Breast epithelium (tissue), 4 donors: ENCODE measurements at regions not wholly inside any gene's neighbourhood (a gene's known extent, or its start where the extent isn't known, plus 50 kb on each side); places are given as distances from the start of the nearest gene placed in this dataset.

Source experiments
- DNase-seq, 2 donors: peaks; one replicate each; pipeline ENCODE4 v3.0.0-alpha.2; 2019; ENCODE audit warnings: low spot score in 2 of 2
- H3K27ac ChIP-seq, 2 donors: fragments of 200-600 bp; sonication (generic) in 1 of 2; one replicate each; pipeline ENCODE4 v1.5.1; 2016 to 2019; ENCODE audit warnings: mild to moderate bottlenecking in 1 of 2
- H3K27me3 ChIP-seq, 2 donors: fragments of 200-600 bp; sonication (generic) in 1 of 2; one replicate each; pipeline versions ENCODE4 v1.5.1 to v1.6.0; 2017 to 2019; ENCODE audit warnings: control low read depth in 1 of 2, mild to moderate bottlenecking in 1 of 2
- H3K36me3 ChIP-seq: fragments of 200-600 bp; one replicate; pipeline ENCODE4 v1.5.1; 2019
- H3K4me1 ChIP-seq, 2 donors: fragments of 200-600 bp; sonication (generic); one replicate each; pipeline ENCODE4 v1.5.1; 2016 to 2019; ENCODE audit warnings: control low read depth in 1 of 2
- H3K4me3 ChIP-seq, 3 donors: fragments of 200-600 bp; sonication (generic); 1 replicate in 2 of 3; 2 replicates in 1 of 3; pipeline ENCODE4 v1.5.1; 2016 to 2019; ENCODE audit warnings: mild to moderate bottlenecking in 3 of 3, moderate library complexity in 2 of 3
- H3K9me3 ChIP-seq, 2 donors: fragments of 200-600 bp; sonication (generic) in 1 of 2; one replicate each; pipeline ENCODE4 v1.5.1; 2016 to 2019; ENCODE audit warnings: control low read depth in 1 of 2
- CTCF ChIP-seq, 3 donors: fragments of 450-650 bp; IDR thresholded peaks; one replicate each; pipeline ENCODE4 v1.5.1; 2016 to 2017; ENCODE audit warnings: antibody characterized with exemption in 3 of 3, mild to moderate bottlenecking in 3 of 3, moderate library complexity in 3 of 3
- POLR2A ChIP-seq: fragments of 450-650 bp; IDR thresholded peaks from one replicate; pipeline ENCODE4 v1.6.1; 2016; ENCODE audit warnings: antibody characterized with exemption, mild to moderate bottlenecking, moderate library complexity
- POLR2AphosphoS5 ChIP-seq, 3 donors: sonication (generic); formaldehyde crosslinking; IDR thresholded peaks; one replicate each; pipeline ENCODE4 v1.6.1; 2017; ENCODE audit warnings: antibody characterized with exemption in 3 of 3
- intact Hi-C: fragments of 100-400 bp; cut with DNase I; formaldehyde crosslinking; loops from one replicate; pipeline ENCODE4 v1.15.1; 2023; ENCODE audit warnings: low total_unique reads

- intact Hi-C loops, result no loop called here
- Histone ChIP-seq H3K27ac (no peak overlapping the region), H3K4me1 (no peaks in the 10 kb centered on the region), H3K4me3 (no peak overlapping the region), H3K27me3 (no peaks in the 10 kb centered on the region), H3K9me3 (no peaks in the 10 kb centered on the region), H3K36me3 (no peaks in the 10 kb centered on the region)
- TF ChIP-seq CTCF (IDR thresholded peaks at IDR 0.05), result no peak
- no peak for TF ChIP-seq POLR2AphosphoS5 (IDR thresholded peaks at IDR 0.05)
- TF ChIP-seq POLR2A, result no peak
- no peak for DNase-seq
Observed at GRCh38 chr5:62068554-62068953, 237.5 kb upstream of the KIF2A start.

GRCh38 chr5:62077387-62077786 lies 228.6 kb upstream of the KIF2A start:
- H3K27me3 ChIP-seq, result no peaks in the 10 kb centered on the region
- H3K9me3 ChIP-seq, result no peaks in the 10 kb centered on the region
- DNase-seq, result no peak
- TF ChIP-seq POLR2AphosphoS5 (IDR thresholded peaks at IDR 0.05), result no peak
- no peak for TF ChIP-seq CTCF (IDR thresholded peaks at IDR 0.05)
- no peak for TF ChIP-seq POLR2A
- H3K36me3 ChIP-seq, result no peaks in the 10 kb centered on the region
- no peaks in the 10 kb centered on the region for H3K4me1 ChIP-seq
- H3K4me3 ChIP-seq, result no peak overlapping the region
- intact Hi-C loops, result no loop called here
- no peak overlapping the region for H3K27ac ChIP-seq

GRCh38 chr5:62077823-62078550 lies 228.0 kb upstream of the KIF2A start:
- intact Hi-C loops, result no loop called here
- no peak for TF ChIP-seq CTCF (IDR thresholded peaks at IDR 0.05)
- no peak for TF ChIP-seq POLR2AphosphoS5 (IDR thresholded peaks at IDR 0.05)
- TF ChIP-seq POLR2A, result no peak

GRCh38 chr5:62082370-62082801 lies 223.6 kb upstream of the KIF2A start:
- Histone ChIP-seq H3K4me1 (no peaks in the 10 kb centered on the region), H3K4me3 (no peak overlapping the region), H3K36me3 (no peaks in the 10 kb centered on the region), H3K27me3 (no peaks in the 10 kb centered on the region), H3K9me3 (no peaks in the 10 kb centered on the region), H3K27ac (no peak overlapping the region)
- intact Hi-C loops, result loop anchor here (5.0 kb wide), 1 partner anchor 535 kb away; no protein-coding TSS in a partner anchor
- no peak for DNase-seq
- TF ChIP-seq CTCF (IDR thresholded peaks at IDR 0.05), result no peak
- no peak for TF ChIP-seq POLR2AphosphoS5 (IDR thresholded peaks at IDR 0.05)
- no peak for TF ChIP-seq POLR2A

More at GRCh38 chr5:62077823-62078550, 228.0 kb upstream of the KIF2A start:
- H3K36me3 ChIP-seq, result no peaks in the 10 kb centered on the region
- DNase-seq, result no peak
- H3K9me3 ChIP-seq, result no peaks in the 10 kb centered on the region
- no peaks in the 10 kb centered on the region for H3K4me1 ChIP-seq
- H3K27ac ChIP-seq, result no peak overlapping the region
- H3K4me3 ChIP-seq, result no peak overlapping the region
- H3K27me3 ChIP-seq, result no peaks in the 10 kb centered on the region

GRCh38 chr5:62083247-62083646 lies 222.8 kb upstream of the KIF2A start:
- intact Hi-C loops, result loop anchor here (5.0 kb wide), 1 partner anchor 536 kb away; no protein-coding TSS in a partner anchor
- Histone ChIP-seq H3K27me3 (no peaks in the 10 kb centered on the region), H3K4me3 (no peak overlapping the region), H3K27ac (no peak overlapping the region), H3K36me3 (no peaks in the 10 kb centered on the region), H3K4me1 (no peaks in the 10 kb centered on the region), H3K9me3 (no peaks in the 10 kb centered on the region)
- no peak for DNase-seq
- no peak for TF ChIP-seq POLR2AphosphoS5 (IDR thresholded peaks at IDR 0.05)
- TF ChIP-seq CTCF (IDR thresholded peaks at IDR 0.05), result no peak
- no peak for TF ChIP-seq POLR2A
